Thyroid gland (tissue), 4 donors: ENCODE measurements at regions not wholly inside any gene's neighbourhood (a gene's known extent, or its start where the extent isn't known, plus 50 kb on each side); places are given as distances from the start of the nearest gene placed in this dataset.

Experiments used
- DNase-seq, 2 donors: peaks; one replicate each; pipeline ENCODE4 v3.0.0-alpha.2; 2019
- H3K27ac ChIP-seq, 3 donors: fragments of 200-600 bp; sonication (generic); 1 replicate in 2 of 3; 2 replicates in 1 of 3; pipeline ENCODE4 v1.5.1; 2016 to 2019; ENCODE audit warnings: mild to moderate bottlenecking in 1 of 3, moderate library complexity in 1 of 3
- H3K27me3 ChIP-seq: fragments of 200-600 bp; sonication (generic); one replicate; pipeline ENCODE4 v1.5.1; 2019
- H3K36me3 ChIP-seq, 2 donors: fragments of 200-600 bp; sonication (generic); one replicate each; pipeline ENCODE4 v1.5.1; 2016 to 2019
- H3K4me1 ChIP-seq, 2 donors: fragments of 200-600 bp; sonication (generic); one replicate each; pipeline ENCODE4 v1.5.1; 2017 to 2019
- H3K4me3 ChIP-seq, 3 donors: fragments of 200-600 bp; sonication (generic); replicated peaks in 1 of 3; 1 replicate in 2 of 3; 2 replicates in 1 of 3; pipeline ENCODE4 v1.5.1; 2016; ENCODE audit warnings: mild to moderate bottlenecking in 1 of 3
- H3K9me3 ChIP-seq: fragments of 200-600 bp; sonication (generic); one replicate; pipeline ENCODE4 v1.5.1; 2017
- POLR2A ChIP-seq, 2 donors: fragments of 450-650 bp; IDR thresholded peaks; one replicate each; pipeline ENCODE4 v1.6.1; 2017; ENCODE audit warnings: antibody characterized with exemption in 2 of 2, mild to moderate bottlenecking in 2 of 2, moderate library complexity in 1 of 2
- WGBS, 2 donors: methylation state at CpG; one replicate each; pipeline ENCODE4 v1.1.5; 2017; 5-methylcytosine and 5-hydroxymethylcytosine counted together
- intact Hi-C: fragments of 100-400 bp; cut with DNase I; formaldehyde crosslinking; loops from one replicate; pipeline ENCODE4 v1.15.1; 2023
- TF ChIP-seq, protein P1 (sequence below), 6 experiments: fragments of 200-600 bp in 3 of 6; fragments of 450-650 bp in 3 of 6; sonication (generic) in 3 of 6; IDR thresholded peaks; one replicate each; pipeline ENCODE4 v1.5.1; 2016 to 2019; ENCODE audit warnings: antibody characterized with exemption in 6 of 6, mild to moderate bottlenecking in 2 of 6, inconsistent platforms in 1 of 6, moderate library complexity in 1 of 6

DNA sequence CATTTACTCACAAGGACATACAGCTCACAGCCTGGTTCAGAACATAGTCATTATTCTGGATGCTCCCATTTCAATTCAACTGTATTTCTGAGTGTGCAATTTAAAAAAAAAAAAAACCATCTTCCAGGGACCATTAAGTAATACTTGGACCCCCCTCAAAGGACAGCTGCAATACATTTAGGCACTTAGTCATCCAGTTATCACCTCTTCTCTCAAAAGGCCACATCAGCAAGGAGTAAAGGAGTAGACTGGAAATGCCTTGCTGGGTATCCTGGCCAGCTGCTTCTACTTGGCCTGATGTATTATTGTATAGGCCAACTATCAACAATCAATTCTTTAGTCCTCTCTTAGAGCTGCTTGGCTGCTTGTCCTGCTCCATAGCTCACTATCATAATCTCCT lies 211.4 kb upstream of the SETMAR start:
- Histone ChIP-seq H3K36me3 (no peaks in the 10 kb centered on the region), H3K27ac (no peak overlapping the region), H3K4me3 (no peak overlapping the region), H3K9me3 (no peaks in the 10 kb centered on the region), H3K4me1 (no peaks in the 10 kb centered on the region), H3K27me3 (no peaks in the 10 kb centered on the region)
- intact Hi-C loops: no loop called here
- DNase-seq: no peak
- TF ChIP-seq POLR2A (IDR thresholded peaks at IDR 0.05): no peak
- TF ChIP-seq, protein P1, sequence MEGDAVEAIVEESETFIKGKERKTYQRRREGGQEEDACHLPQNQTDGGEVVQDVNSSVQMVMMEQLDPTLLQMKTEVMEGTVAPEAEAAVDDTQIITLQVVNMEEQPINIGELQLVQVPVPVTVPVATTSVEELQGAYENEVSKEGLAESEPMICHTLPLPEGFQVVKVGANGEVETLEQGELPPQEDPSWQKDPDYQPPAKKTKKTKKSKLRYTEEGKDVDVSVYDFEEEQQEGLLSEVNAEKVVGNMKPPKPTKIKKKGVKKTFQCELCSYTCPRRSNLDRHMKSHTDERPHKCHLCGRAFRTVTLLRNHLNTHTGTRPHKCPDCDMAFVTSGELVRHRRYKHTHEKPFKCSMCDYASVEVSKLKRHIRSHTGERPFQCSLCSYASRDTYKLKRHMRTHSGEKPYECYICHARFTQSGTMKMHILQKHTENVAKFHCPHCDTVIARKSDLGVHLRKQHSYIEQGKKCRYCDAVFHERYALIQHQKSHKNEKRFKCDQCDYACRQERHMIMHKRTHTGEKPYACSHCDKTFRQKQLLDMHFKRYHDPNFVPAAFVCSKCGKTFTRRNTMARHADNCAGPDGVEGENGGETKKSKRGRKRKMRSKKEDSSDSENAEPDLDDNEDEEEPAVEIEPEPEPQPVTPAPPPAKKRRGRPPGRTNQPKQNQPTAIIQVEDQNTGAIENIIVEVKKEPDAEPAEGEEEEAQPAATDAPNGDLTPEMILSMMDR (IDR thresholded peaks at IDR 0.05): no peak

DNA sequence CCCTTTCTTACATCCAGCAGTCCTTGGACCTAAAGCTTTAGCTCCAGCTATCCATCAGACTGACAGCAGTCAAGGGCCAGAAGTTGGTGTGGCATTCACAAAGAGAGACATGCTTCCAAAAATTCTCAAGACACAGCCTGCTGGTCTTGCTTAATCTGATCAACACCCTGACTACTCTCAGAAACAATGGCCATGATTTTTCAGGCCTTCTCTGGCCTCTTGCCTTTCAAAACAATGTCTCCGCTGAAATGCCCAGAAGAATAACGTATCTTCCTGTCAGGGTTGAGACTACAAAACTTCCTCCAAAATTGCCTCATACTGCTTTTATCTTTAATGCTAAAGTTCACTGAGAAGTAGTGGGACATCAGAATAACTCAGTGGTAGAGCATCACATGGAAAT lies 205.4 kb upstream of the SETMAR start:
- no peak for DNase-seq
- WGBS, 2 donors: 49 to 56% methylated on average over 2 of the region's 2 CpGs
- no peak overlapping the region for H3K4me3 ChIP-seq
- no peaks in the 10 kb centered on the region for H3K9me3 ChIP-seq
- H3K27ac ChIP-seq: no peak overlapping the region
- TF ChIP-seq, protein P1 (IDR thresholded peaks at IDR 0.05): no peak
- no peak for TF ChIP-seq POLR2A (IDR thresholded peaks at IDR 0.05)
- H3K36me3 ChIP-seq: no peaks in the 10 kb centered on the region
- no peaks in the 10 kb centered on the region for H3K27me3 ChIP-seq
- intact Hi-C loops: no loop called here
- H3K4me1 ChIP-seq: no peaks in the 10 kb centered on the region

DNA sequence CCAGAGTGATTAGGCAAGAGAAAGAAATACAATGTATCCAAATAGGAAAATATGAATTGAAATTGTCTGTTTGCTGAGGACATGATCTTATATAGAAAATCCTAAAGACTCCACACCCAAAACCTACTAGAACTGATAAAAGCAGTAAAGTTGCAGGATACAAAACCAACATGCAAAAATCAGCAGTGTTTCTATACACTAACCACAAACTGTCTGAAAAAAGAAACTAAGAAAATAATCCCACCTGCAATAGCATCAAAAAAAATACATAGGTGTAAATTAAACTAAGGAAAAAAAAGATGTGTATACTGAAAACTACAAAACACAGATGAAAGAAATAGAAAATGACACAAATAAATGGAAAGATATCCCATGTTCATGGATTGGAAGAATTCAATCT lies 203.6 kb upstream of the SETMAR start:
- H3K4me1 ChIP-seq: no peaks in the 10 kb centered on the region
- TF ChIP-seq, protein P1 (IDR thresholded peaks at IDR 0.05): no peak
- no peaks in the 10 kb centered on the region for H3K9me3 ChIP-seq
- no peak overlapping the region for H3K4me3 ChIP-seq
- H3K27ac ChIP-seq: no peak overlapping the region
- no peak for DNase-seq
- intact Hi-C loops: no loop called here
- no peaks in the 10 kb centered on the region for H3K36me3 ChIP-seq
- H3K27me3 ChIP-seq: no peaks in the 10 kb centered on the region

DNA sequence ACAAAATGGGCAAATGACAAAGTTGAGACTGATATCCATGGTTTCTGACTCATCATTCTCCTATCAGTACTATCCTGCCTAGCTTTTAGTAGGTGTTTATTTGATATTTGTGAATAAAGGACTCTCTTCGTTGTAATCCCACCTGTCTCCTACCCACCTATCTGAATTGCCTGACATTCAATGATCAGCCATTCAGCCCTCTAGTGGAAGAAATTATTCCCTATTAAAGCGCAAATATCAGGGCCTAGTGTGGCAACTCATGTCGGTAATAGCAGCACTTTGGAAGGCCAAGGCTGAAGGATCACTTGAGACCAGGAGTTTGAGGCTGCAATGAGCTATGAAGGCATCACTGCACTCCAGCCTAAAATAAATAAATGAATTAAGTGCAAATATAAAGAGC lies 195.7 kb upstream of the SETMAR start:
- H3K9me3 ChIP-seq: no peaks in the 10 kb centered on the region
- intact Hi-C loops: no loop called here
- no peaks in the 10 kb centered on the region for H3K27me3 ChIP-seq
- no peak overlapping the region for H3K27ac ChIP-seq
- no peaks in the 10 kb centered on the region for H3K36me3 ChIP-seq
- no peak overlapping the region for H3K4me3 ChIP-seq
- 79 to 86% methylated on average over 3 of the region's 3 CpGs for WGBS, 2 donors
- no peak for TF ChIP-seq POLR2A (IDR thresholded peaks at IDR 0.05)
- TF ChIP-seq, protein P1 (IDR thresholded peaks at IDR 0.05): no peak
- no peak for DNase-seq
- no peaks in the 10 kb centered on the region for H3K4me1 ChIP-seq

DNA sequence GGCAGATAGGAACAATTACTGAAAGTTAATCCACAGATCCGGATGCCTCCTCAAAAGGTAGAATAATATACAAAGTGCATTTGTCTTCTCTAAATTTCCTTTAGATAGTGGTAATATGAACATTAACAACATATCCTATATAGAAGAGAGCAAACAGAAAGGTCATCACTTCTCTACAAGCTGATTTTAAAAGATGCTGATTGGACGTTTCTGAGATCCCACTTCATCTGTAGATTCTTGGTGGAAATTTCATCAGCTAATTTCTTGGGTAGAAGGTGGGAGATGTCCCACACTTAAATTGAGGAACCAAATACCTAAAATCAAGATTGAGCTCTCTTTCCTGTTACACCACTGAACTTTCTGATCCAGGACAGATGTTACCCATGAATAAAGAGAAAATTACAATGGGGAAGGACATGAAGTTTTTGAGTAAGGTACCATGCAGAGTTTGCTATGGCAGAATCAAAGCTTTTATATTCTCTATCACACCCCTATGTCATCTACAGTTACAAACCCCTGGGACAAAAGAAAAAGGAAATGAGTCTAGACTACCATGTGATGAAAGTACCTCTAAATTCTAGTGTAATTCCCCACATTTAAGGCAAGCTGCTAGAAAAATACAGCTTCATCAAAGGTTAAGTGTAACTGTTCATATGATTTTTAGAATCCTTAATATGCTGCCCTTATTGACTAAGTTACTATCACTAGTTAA lies 189.2 kb upstream of the SETMAR start:
- no peaks in the 10 kb centered on the region for H3K27me3 ChIP-seq
- no peaks in the 10 kb centered on the region for H3K36me3 ChIP-seq
- H3K27ac ChIP-seq: no peak overlapping the region
- no peak for DNase-seq
- no peak overlapping the region for H3K4me3 ChIP-seq
- intact Hi-C loops: no loop called here
- H3K4me1 ChIP-seq: no peaks in the 10 kb centered on the region
- TF ChIP-seq, protein P1 (IDR thresholded peaks at IDR 0.05): no peak
- no peaks in the 10 kb centered on the region for H3K9me3 ChIP-seq
- 79 to 87% methylated on average over 2 of the region's 2 CpGs for WGBS, 2 donors
